KMS-11 (cell line): ENCODE measurements at regions not wholly inside any gene's neighbourhood (a gene's known extent, or its start where the extent isn't known, plus 50 kb on each side); places are given as distances from the start of the nearest gene placed in this dataset.

Source experiments
- H2AFZ ChIP-seq: fragments of 200-600 bp; sonication (generic); 2 replicates; pipeline ENCODE4 v1.6.1; 2016; ENCODE audit warnings: antibody characterized with exemption, mixed run types, low read depth
- H3K27ac ChIP-seq: fragments of 200-600 bp; sonication (generic); 2 replicates; pipeline ENCODE4 v1.6.1; 2016; ENCODE audit warnings: mild to moderate bottlenecking, mixed run types
- H3K27me3 ChIP-seq: fragments of 200-600 bp; sonication (generic); 2 replicates; pipeline ENCODE4 v1.6.1; 2017; ENCODE audit warnings: mild to moderate bottlenecking, low read depth, mixed run types, moderate library complexity; ENCODE audit not compliant: insufficient read depth
- H3K36me3 ChIP-seq: fragments of 200-600 bp; sonication (generic); 2 replicates; pipeline ENCODE4 v1.6.1; 2017; ENCODE audit warnings: mild to moderate bottlenecking, mixed run types; ENCODE audit not compliant: insufficient read depth
- H3K4me1 ChIP-seq: fragments of 200-600 bp; sonication (generic); 2 replicates; pipeline ENCODE4 v1.6.1; 2016; ENCODE audit warnings: mild to moderate bottlenecking, low read depth, mixed run types; ENCODE audit not compliant: poor library complexity, severe bottlenecking
- H3K4me2 ChIP-seq: fragments of 200-600 bp; sonication (generic); 2 replicates; pipeline ENCODE4 v1.7.0; 2016; ENCODE audit warnings: mild to moderate bottlenecking, mixed run types
- H3K4me3 ChIP-seq: fragments of 200-600 bp; sonication (generic); IDR thresholded peaks from 2 replicates; pipeline ENCODE4 v1.6.1; 2017; ENCODE audit warnings: low read depth, low read length, mixed read lengths; ENCODE audit not compliant: insufficient read depth
- H3K79me2 ChIP-seq: fragments of 200-600 bp; sonication (generic); 2 replicates; pipeline ENCODE4 v1.6.1; 2016; ENCODE audit warnings: low read depth, mixed run types; ENCODE audit not compliant: insufficient read depth
- H3K9ac ChIP-seq: fragments of 200-600 bp; sonication (generic); 2 replicates; pipeline ENCODE4 v1.6.1; 2016; ENCODE audit warnings: mild to moderate bottlenecking, mixed run types
- H4K20me1 ChIP-seq: fragments of 200-600 bp; sonication (generic); 2 replicates; pipeline ENCODE4 v1.6.1; 2016; ENCODE audit warnings: mild to moderate bottlenecking, mixed run types; ENCODE audit not compliant: insufficient read depth
- CTCF ChIP-seq: fragments of 200-600 bp; sonication (generic); conservative IDR thresholded peaks from 2 replicates; pipeline ENCODE4 v1.6.1; 2017; ENCODE audit warnings: low read depth, mild to moderate bottlenecking, antibody characterized with exemption, low read length, moderate library complexity, mixed read lengths

- TF ChIP-seq CTCF = no peak
- Histone ChIP-seq H3K4me2 (no peak overlapping the region), H3K9ac (no peak overlapping the region), H2AFZ (no peak overlapping the region), H3K4me3 (no peak overlapping the region), H3K36me3 (no peaks in the 10 kb centered on the region), H3K4me1 (no peaks in the 10 kb centered on the region), H3K27ac (no peak overlapping the region), H3K79me2 (no peaks in the 10 kb centered on the region), H3K27me3 (no peaks in the 10 kb centered on the region), H4K20me1 (no peaks in the 10 kb centered on the region)
Observed at GRCh38 chr2:194232600-194232999, 1424.4 kb upstream of the SLC39A10 start.

- Histone ChIP-seq H2AFZ (no peak overlapping the region), H3K36me3 (no peaks in the 10 kb centered on the region), H3K4me3 (no peak overlapping the region), H3K4me2 (no peak overlapping the region), H3K27me3 (no peaks in the 10 kb centered on the region), H3K9ac (no peak overlapping the region), H3K27ac (no peak overlapping the region), H3K79me2 (no peaks in the 10 kb centered on the region), H3K4me1 (no peaks in the 10 kb centered on the region), H4K20me1 (no peaks in the 10 kb centered on the region)
- no peak for TF ChIP-seq CTCF
Observed at GRCh38 chr2:194223218-194223617, 1433.8 kb upstream of the SLC39A10 start.

- no peaks in the 10 kb centered on the region for H3K27me3 ChIP-seq
- H3K79me2 ChIP-seq = no peaks in the 10 kb centered on the region
- H3K27ac ChIP-seq = no peak overlapping the region
- H3K9ac ChIP-seq = no peak overlapping the region
- no peaks in the 10 kb centered on the region for H3K36me3 ChIP-seq
- H3K4me2 ChIP-seq = no peak overlapping the region
- H2AFZ ChIP-seq = no peak overlapping the region
- no peaks in the 10 kb centered on the region for H3K4me1 ChIP-seq
- no peaks in the 10 kb centered on the region for H4K20me1 ChIP-seq
- TF ChIP-seq CTCF = no peak
- H3K4me3 ChIP-seq = no peak overlapping the region
Observed at GRCh38 chr2:194214192-194214591, 1442.8 kb upstream of the SLC39A10 start.

- no peaks in the 10 kb centered on the region for H3K36me3 ChIP-seq
- H2AFZ ChIP-seq = no peak overlapping the region
- H4K20me1 ChIP-seq = no peaks in the 10 kb centered on the region
- no peak overlapping the region for H3K4me3 ChIP-seq
- no peak overlapping the region for H3K4me2 ChIP-seq
- no peak overlapping the region for H3K27ac ChIP-seq
- TF ChIP-seq CTCF = no peak
- H3K9ac ChIP-seq = no peak overlapping the region
- no peaks in the 10 kb centered on the region for H3K27me3 ChIP-seq
- H3K4me1 ChIP-seq = no peaks in the 10 kb centered on the region
- no peaks in the 10 kb centered on the region for H3K79me2 ChIP-seq
Observed at GRCh38 chr2:194205568-194206227, 1451.3 kb upstream of the SLC39A10 start.
